K562 (cell line): ENCODE measurements at regions not wholly inside any gene's neighbourhood (a gene's known extent, or its start where the extent isn't known, plus 50 kb on each side); places are given as distances from the start of the nearest gene placed in this dataset.
A peak's percentile ranks its signal among the peaks of the same experiment; 100 is the strongest.

Experiments
- ATAC-seq: fragments of 200-7000 bp; cut with Tn5 transposase; 3 replicates; pipeline ENCODE4 v1.9.1; 2020; ENCODE audit warnings: moderate library complexity
- BruUV-seq: library from RNA; stranded (reverse); fragments of 400-500 nt; replicated peaks from 2 replicates; lab custom pipeline; 2021; lab: Mats Ljungman, UMichigan
- CTCF ChIA-PET: fragments of 300-600 bp; formaldehyde crosslinking; extraction: SDS; loops from one replicate; lab custom pipeline; 2021; ENCODE audit warnings: low intra/inter-chr PET ratio; lab: Yijun Ruan, JAX
- POLR2A ChIA-PET: fragments of 300-600, 350-650 bp; sonication (Branson Sonifier 250); formaldehyde crosslinking; extraction: SDS; loops from one replicate; lab custom pipeline; 2021; ENCODE audit warnings: antibody characterized with exemption, inconsistent platforms; lab: Yijun Ruan, JAX
- DNase-seq, 4 experiments: peaks; one replicate each; pipeline versions ENCODE4 v3.0.0 to v3.0.0-alpha.2; 2011 to 2018; ENCODE audit warnings: low spot score in 3 of 4, mixed read lengths in 3 of 4; ENCODE audit errors: extremely low read depth in 1 of 4
- FAIRE-seq: peaks from 2 replicates; lab custom pipeline; 2011; peaks lifted over from hg19 to GRCh38; lab: Jason Lieb, UNC
- H2AFZ ChIP-seq: 2 replicates; pipeline ENCODE4 v1.6.0; 2011; ENCODE audit warnings: low read depth, low read length, control low read depth, inconsistent platforms
- H3K27ac ChIP-seq: fragments of 200-600 bp; 3 replicates; pipeline ENCODE4 v1.8.0; 2011; ENCODE audit warnings: low read depth, mild to moderate bottlenecking, control low read depth, inconsistent platforms, low read length, moderate library complexity, mixed read lengths; ENCODE audit errors: extremely low read depth
- H3K27me3 ChIP-seq, 2 experiments: fragments of 300-600 bp in 1 of 2; 2 replicates in 1 of 2; 3 replicates in 1 of 2; pipeline versions ENCODE4 v1.6.0 to v1.8.0; 2011; ENCODE audit warnings: inconsistent platforms in 2 of 2, low read length in 2 of 2, mild to moderate bottlenecking in 1 of 2, mixed read lengths in 1 of 2, moderate library complexity in 1 of 2; ENCODE audit not compliant: control insufficient read depth in 2 of 2, insufficient read depth in 2 of 2
- H3K36me3 ChIP-seq: fragments of 300-600 bp; 3 replicates; pipeline ENCODE4 v1.8.0; 2011; ENCODE audit warnings: mild to moderate bottlenecking, low read length, inconsistent platforms; ENCODE audit not compliant: control insufficient read depth, insufficient read depth
- H3K4me1 ChIP-seq, 2 experiments: fragments of 200-600 bp in 1 of 2; replicated peaks in 1 of 2; 2 replicates in 1 of 2; 3 replicates in 1 of 2; pipeline versions ENCODE4 v1.5.1 to v1.8.0; 2011; ENCODE audit warnings: inconsistent platforms in 2 of 2, low read length in 2 of 2, mild to moderate bottlenecking in 1 of 2, mixed read lengths in 1 of 2, moderate library complexity in 1 of 2; ENCODE audit not compliant: control insufficient read depth in 2 of 2, insufficient read depth in 2 of 2
- H3K4me2 ChIP-seq: 2 replicates; pipeline ENCODE4 v1.6.1; 2011; ENCODE audit warnings: low read length, control low read depth, inconsistent platforms, mixed read lengths; ENCODE audit not compliant: insufficient read depth
- H3K4me3 ChIP-seq: fragments of 200-600 bp; sonication (generic), shearing (Covaris generic); 2 replicates; pipeline ENCODE4 v1.5.1; 2016; ENCODE audit warnings: control low read depth, inconsistent platforms
- H3K79me2 ChIP-seq: fragments of 200-600 bp; 3 replicates; pipeline ENCODE4 v1.8.0; 2011; ENCODE audit warnings: low read length, inconsistent platforms; ENCODE audit not compliant: control insufficient read depth, insufficient read depth
- H3K9ac ChIP-seq, 2 experiments: 2 replicates each; pipeline versions ENCODE4 v1.6.0 to v1.6.1; 2011; ENCODE audit warnings: low read depth in 2 of 2, low read length in 2 of 2, control low read depth in 1 of 2, inconsistent platforms in 1 of 2, mild to moderate bottlenecking in 1 of 2, mixed read lengths in 1 of 2; ENCODE audit not compliant: insufficient read depth in 1 of 2
- H3K9me1 ChIP-seq: one replicate; pipeline ENCODE4 v1.6.0; 2011; ENCODE audit warnings: inconsistent platforms, mild to moderate bottlenecking, low read length, moderate library complexity; ENCODE audit not compliant: control insufficient read depth, insufficient read depth
- H3K9me3 ChIP-seq: replicated peaks from 2 replicates; pipeline ENCODE4 v1.5.1; 2011; ENCODE audit warnings: low read depth, low read length, inconsistent platforms; ENCODE audit not compliant: control insufficient read depth, insufficient read depth
- H4K20me1 ChIP-seq: replicated peaks from 2 replicates; pipeline ENCODE4 v1.6.1; 2011; ENCODE audit warnings: low read length, inconsistent platforms, mixed read lengths; ENCODE audit not compliant: control insufficient read depth, insufficient read depth
- ATF7 ChIP-seq: fragments of 450-650 bp; IDR thresholded peaks from 2 replicates; pipeline ENCODE4 v1.7.1; 2014; ENCODE audit warnings: mild to moderate bottlenecking, moderate library complexity
- BRCA1 ChIP-seq, 2 experiments: fragments of 450-650 bp in 1 of 2; sonication (generic) in 1 of 2; formaldehyde crosslinking in 1 of 2; IDR thresholded peaks; 2 replicates each; pipeline versions ENCODE4 v1.5.0 to v1.6.1; 2017 to 2020; ENCODE audit warnings: mild to moderate bottlenecking in 1 of 2, missing genetic modification reagents in 1 of 2
- CEBPB ChIP-seq: fragments of 450-650 bp; IDR thresholded peaks from 2 replicates; pipeline ENCODE4 v1.6.1; 2016; ENCODE audit warnings: missing genetic modification characterization, missing compliant biosample characterization
- CEBPG ChIP-seq, 3 experiments: fragments of 200-800 bp in 1 of 3; sonication (Bioruptor generic) in 1 of 3; sonication (generic) in 1 of 3; formaldehyde crosslinking in 1 of 3; IDR thresholded peaks in 2 of 3; conservative IDR thresholded peaks in 1 of 3; 2 replicates each; pipeline versions ENCODE4 v1.6.1 to v1.8.0; 2016 to 2022; ENCODE audit warnings: missing compliant biosample characterization in 2 of 3, missing genetic modification characterization in 2 of 3, mild to moderate bottlenecking in 1 of 3, missing genetic modification reagents in 1 of 3
- CSDE1 ChIP-seq, 2 experiments: fragments of 450-650 bp; IDR thresholded peaks; 2 replicates each; pipeline ENCODE4 v1.6.1; 2016; ENCODE audit warnings: mild to moderate bottlenecking in 1 of 2
- ESRRA ChIP-seq: fragments of 450-650 bp; IDR thresholded peaks from 2 replicates; pipeline ENCODE4 v1.6.1; 2014; ENCODE audit warnings: low read depth, mild to moderate bottlenecking, moderate library complexity, borderline replicate concordance
- FOXM1 ChIP-seq, 2 experiments: fragments of 450-650 bp in 1 of 2; sonication (generic) in 1 of 2; formaldehyde crosslinking in 1 of 2; IDR thresholded peaks; 2 replicates each; pipeline versions ENCODE4 v1.6.1 to v1.9.0; 2017 to 2022; ENCODE audit warnings: low read depth in 2 of 2, mild to moderate bottlenecking in 2 of 2, missing genetic modification reagents in 1 of 2, moderate library complexity in 1 of 2
- GATAD2A ChIP-seq: fragments of 450-650 bp; IDR thresholded peaks from 2 replicates; pipeline ENCODE4 v1.6.1; 2017
- KLF13 ChIP-seq: fragments of 450-650 bp; IDR thresholded peaks from 2 replicates; pipeline ENCODE4 v1.6.1; 2016; ENCODE audit warnings: missing genetic modification characterization, low read depth, mild to moderate bottlenecking, missing compliant biosample characterization, moderate library complexity, borderline replicate concordance
- LCOR ChIP-seq: sonication (generic); formaldehyde crosslinking; IDR thresholded peaks from 2 replicates; pipeline ENCODE4 v1.8.0; 2022; ENCODE audit warnings: mild to moderate bottlenecking, missing genetic modification reagents
- MAX ChIP-seq: sonication (generic); formaldehyde crosslinking; IDR thresholded peaks from 2 replicates; pipeline ENCODE4 v1.9.0; 2022; ENCODE audit warnings: mild to moderate bottlenecking, missing genetic modification reagents
- PURB ChIP-seq: sonication (generic); formaldehyde crosslinking; IDR thresholded peaks from 2 replicates; pipeline ENCODE4 v1.9.0; 2021; ENCODE audit warnings: low read depth, mild to moderate bottlenecking, missing genetic modification reagents
- SPI1 ChIP-seq: IDR thresholded peaks from 2 replicates; pipeline ENCODE4 v1.6.1; 2011; ENCODE audit warnings: low read depth, low read length, control low read depth, borderline replicate concordance
- TAF1 ChIP-seq: IDR thresholded peaks from 2 replicates; pipeline ENCODE4 v1.6.1; 2011; ENCODE audit warnings: mild to moderate bottlenecking, low read length, moderate library complexity; ENCODE audit not compliant: insufficient read depth, control insufficient read depth, severe bottlenecking; ENCODE audit errors: extremely low read depth
- ZNF175 ChIP-seq: fragments of 200-800 bp; sonication (Bioruptor generic); IDR thresholded peaks from 2 replicates; pipeline ENCODE4 v1.6.1; 2016; ENCODE audit warnings: low read depth, mild to moderate bottlenecking, missing genetic modification characterization, missing compliant biosample characterization
- ZNF212 ChIP-seq: fragments of 450-650 bp; formaldehyde crosslinking; IDR thresholded peaks from 2 replicates; pipeline ENCODE4 v1.4.0; 2020; ENCODE audit warnings: mild to moderate bottlenecking
- ZNF699 ChIP-seq: fragments of 250-450 bp; sonication (Bioruptor Pico); IDR thresholded peaks from 2 replicates; pipeline ENCODE4 v1.8.0; 2021; ENCODE audit warnings: mild to moderate bottlenecking, moderate library complexity; ENCODE audit not compliant: insufficient replicate concordance
- WGBS: fragments of 100-300 bp; shearing (Covaris generic); methylation state at CpG from one replicate; pipeline ENCODE4 v1.1.6; 2016; ENCODE audit warnings: low coverage, mixed read lengths; ENCODE audit not compliant: insufficient coverage; ENCODE audit errors: missing lambda C conversion rate; 5-methylcytosine and 5-hydroxymethylcytosine counted together
- in situ Hi-C: fragments of 300-500 bp; cut with MboI; formaldehyde crosslinking; loops from 4 replicates; pipeline ENCODE4 v1.15.0; 2018; ENCODE audit warnings: inconsistent platforms, mixed read lengths
- intact Hi-C: fragments of 100-400 bp; cut with micrococcal nuclease; formaldehyde crosslinking; loops from 2 replicates; pipeline ENCODE4 v1.14.2; 2022
- TF ChIP-seq, protein P1 (sequence below): sonication (generic); formaldehyde crosslinking; IDR thresholded peaks from 2 replicates; pipeline ENCODE4 v1.8.0; 2023; ENCODE audit warnings: mild to moderate bottlenecking, missing genetic modification reagents
- TF ChIP-seq, protein P2 (sequence below): fragments of 450-650 bp; formaldehyde crosslinking; IDR thresholded peaks from 2 replicates; pipeline ENCODE4 v1.4.0; 2022; ENCODE audit warnings: missing genetic modification characterization

DNA sequence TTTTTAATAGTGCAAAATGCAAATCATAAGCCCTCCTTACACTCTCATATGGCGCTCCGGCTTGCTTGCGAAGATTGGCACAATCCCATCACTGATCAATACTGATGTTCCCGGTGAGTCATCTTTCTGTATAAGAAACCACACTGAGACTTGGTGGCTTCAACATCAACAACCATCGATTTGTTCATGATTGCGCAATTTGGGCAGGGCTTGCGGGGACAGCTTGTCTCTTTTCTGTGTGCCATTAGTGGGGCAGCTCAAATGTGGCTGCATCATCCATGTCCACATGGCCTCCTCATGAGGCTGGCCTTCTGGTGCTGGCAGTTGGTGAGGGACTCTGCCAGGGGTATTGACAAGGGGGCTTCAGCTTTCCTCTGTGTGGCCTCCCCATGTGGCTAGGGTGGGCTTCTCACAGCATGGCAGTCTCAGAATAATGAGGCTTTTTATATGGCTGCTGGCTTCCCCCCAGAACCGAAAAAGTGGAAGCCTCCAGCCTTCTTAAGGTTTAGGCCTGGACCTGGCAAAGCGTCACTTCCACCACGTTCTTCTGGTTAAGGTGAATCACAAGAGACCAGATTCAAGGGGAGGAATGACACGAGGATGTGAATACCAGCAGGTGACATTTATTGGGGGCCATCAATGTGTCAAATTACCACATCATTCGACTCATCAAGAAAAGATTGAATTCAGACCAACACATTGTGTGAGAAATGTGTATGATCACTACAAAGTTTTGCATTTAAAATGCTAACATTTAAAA, 79.5 kb upstream of the NFIL3 start:
- H3K4me1 ChIP-seq = peaks cover 4 to 11% of the 10 kb centered on the region in 2 experiments; a peak in 3 of 5 replicates
- H3K79me2 ChIP-seq = no peaks in the 10 kb centered on the region
- DNase-seq = no peak
- no TSS peak for BruUV-seq
- FAIRE-seq = no peak
- POLR2A ChIA-PET = interaction anchor here (0.7 to 1.2 kb wide), 3 partner anchors 12 to 160 kb away, joined by 3 read pairs; no protein-coding TSS in a partner anchor
- no peaks in the 10 kb centered on the region for H3K9me1 ChIP-seq
- no peak overlapping the region for H3K9ac ChIP-seq
- intact Hi-C loops = no loop called here
- H3K27me3 ChIP-seq = no peaks in the 10 kb centered on the region; a peak in 2 of 5 replicates
- peak overlapping the region; percentile 5; the same call in 1 of the 2 replicates for H3K4me2 ChIP-seq
- WGBS = 43% methylated on average over 12 of the region's 12 CpGs
- H3K4me3 ChIP-seq = no peak overlapping the region
- H3K27ac ChIP-seq = no peak overlapping the region
- CTCF ChIA-PET = no interaction called here
- in situ Hi-C loops = no loop called here
- no peaks in the 10 kb centered on the region for H3K9me3 ChIP-seq
- no peak for ATAC-seq
- H4K20me1 ChIP-seq = no peaks in the 10 kb centered on the region
- H3K36me3 ChIP-seq = no peaks in the 10 kb centered on the region
- peak overlapping the region; percentile 82 for H2AFZ ChIP-seq
- TF ChIP-seq, protein P1, sequence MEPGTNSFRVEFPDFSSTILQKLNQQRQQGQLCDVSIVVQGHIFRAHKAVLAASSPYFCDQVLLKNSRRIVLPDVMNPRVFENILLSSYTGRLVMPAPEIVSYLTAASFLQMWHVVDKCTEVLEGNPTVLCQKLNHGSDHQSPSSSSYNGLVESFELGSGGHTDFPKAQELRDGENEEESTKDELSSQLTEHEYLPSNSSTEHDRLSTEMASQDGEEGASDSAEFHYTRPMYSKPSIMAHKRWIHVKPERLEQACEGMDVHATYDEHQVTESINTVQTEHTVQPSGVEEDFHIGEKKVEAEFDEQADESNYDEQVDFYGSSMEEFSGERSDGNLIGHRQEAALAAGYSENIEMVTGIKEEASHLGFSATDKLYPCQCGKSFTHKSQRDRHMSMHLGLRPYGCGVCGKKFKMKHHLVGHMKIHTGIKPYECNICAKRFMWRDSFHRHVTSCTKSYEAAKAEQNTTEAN (CRISPR knock-in tag) = no peak
- TF ChIP-seq CEBPG (CRISPR knock-in tag; IDR thresholded peaks at IDR 0.05) (peak; percentile 80), CEBPG (tag; conservative IDR thresholded peaks at IDR 0.05 in 1 of 2, IDR thresholded peaks at IDR 0.05 in 1 of 2) (peak; percentile 81 to 98), ZNF699 (CRISPR knock-in tag) (no peak), MAX (CRISPR knock-in tag) (no peak), CSDE1 (IDR thresholded peaks at IDR 0.05) (no peak), TAF1 (no peak), FOXM1 (IDR thresholded peaks at IDR 0.05; ENCODE audit: low read depth) (0 out of 2 replicates have a peak, but pooled peaks have one; percentile 20), FOXM1 (CRISPR knock-in tag; IDR thresholded peaks at IDR 0.05; ENCODE audit: low read depth) (no peak), ZNF212 (no peak), ATF7 (no peak), PURB (CRISPR knock-in tag) (no peak), SPI1 (no peak), LCOR (CRISPR knock-in tag) (no peak), BRCA1 (IDR thresholded peaks at IDR 0.05) (no peak), BRCA1 (CRISPR knock-in tag; IDR thresholded peaks at IDR 0.05) (no peak), CEBPB (peak; percentile 97), KLF13 (tag) (no peak), ESRRA (no peak), GATAD2A (no peak), ZNF175 (CRISPR knock-in tag) (no peak)
- TF ChIP-seq, protein P2, sequence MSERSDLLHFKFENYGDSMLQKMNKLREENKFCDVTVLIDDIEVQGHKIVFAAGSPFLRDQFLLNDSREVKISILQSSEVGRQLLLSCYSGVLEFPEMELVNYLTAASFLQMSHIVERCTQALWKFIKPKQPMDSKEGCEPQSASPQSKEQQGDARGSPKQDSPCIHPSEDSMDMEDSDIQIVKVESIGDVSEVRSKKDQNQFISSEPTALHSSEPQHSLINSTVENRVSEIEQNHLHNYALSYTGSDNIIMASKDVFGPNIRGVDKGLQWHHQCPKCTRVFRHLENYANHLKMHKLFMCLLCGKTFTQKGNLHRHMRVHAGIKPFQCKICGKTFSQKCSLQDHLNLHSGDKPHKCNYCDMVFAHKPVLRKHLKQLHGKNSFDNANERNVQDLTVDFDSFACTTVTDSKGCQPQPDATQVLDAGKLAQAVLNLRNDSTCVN (CRISPR knock-in tag) = no peak
